HL-60 (cell line): ENCODE measurements at regions not wholly inside any gene's neighbourhood (a gene's known extent, or its start where the extent isn't known, plus 50 kb on each side); places are given as distances from the start of the nearest gene placed in this dataset.

Experiments used
- GABPA ChIP-seq: IDR thresholded peaks from 2 replicates; pipeline ENCODE4 v1.6.1; 2012; ENCODE audit warnings: low read depth
- POLR2AphosphoS5 ChIP-seq: IDR thresholded peaks from 2 replicates; pipeline ENCODE4 v1.6.1; 2012; ENCODE audit warnings: low read depth
- SPI1 ChIP-seq: IDR thresholded peaks from 2 replicates; pipeline ENCODE4 v1.6.1; 2012; ENCODE audit warnings: low read depth, mild to moderate bottlenecking, borderline replicate concordance
- TF ChIP-seq, protein P1 (sequence below): IDR thresholded peaks from one replicate; pipeline ENCODE4 v1.5.1; 2011; ENCODE audit warnings: low read length, control low read depth, inconsistent platforms; ENCODE audit not compliant: insufficient read depth
- TF ChIP-seq, protein P2 (sequence below): IDR thresholded peaks from 2 replicates; pipeline ENCODE4 v1.6.1; 2012; ENCODE audit warnings: low read depth; ENCODE audit not compliant: insufficient replicate concordance

DNA sequence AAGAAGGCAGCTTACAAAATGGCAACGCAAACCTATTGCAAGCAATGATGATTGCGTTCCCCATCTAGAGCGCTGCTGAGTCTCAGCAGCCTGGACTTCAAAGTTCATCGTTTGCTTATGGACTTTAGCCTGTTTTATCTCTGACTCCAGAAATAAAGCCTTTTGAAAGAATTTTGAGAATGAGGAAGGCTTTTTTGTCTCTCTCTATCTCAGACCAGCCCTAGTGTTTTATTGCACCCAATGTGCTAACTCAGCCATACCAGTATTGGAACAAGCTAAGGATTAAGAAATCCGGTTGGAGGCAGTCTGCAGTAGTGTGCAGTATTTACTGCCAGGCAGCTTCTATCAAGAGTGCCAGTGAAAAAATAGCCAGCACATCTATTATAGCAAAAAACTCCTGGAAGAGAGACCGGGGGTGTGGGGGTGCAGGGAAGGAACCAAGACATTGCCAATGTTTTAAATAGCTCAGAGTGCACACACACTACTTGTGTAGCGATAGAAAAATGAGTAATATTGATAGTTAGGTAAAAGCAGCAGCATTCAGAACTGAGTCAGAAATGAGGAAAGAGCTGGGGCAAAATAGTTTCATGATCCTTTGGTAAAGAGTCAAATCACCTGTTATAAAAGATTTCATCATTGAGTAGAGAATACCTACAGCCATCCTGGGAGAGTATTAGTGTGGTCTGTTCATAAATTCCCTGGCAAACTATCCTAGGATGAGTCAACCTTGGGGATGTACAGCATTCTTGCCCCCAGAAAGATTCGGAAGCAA, 219.0 kb downstream of the ZNF608 start:
- TF ChIP-seq, protein P1, sequence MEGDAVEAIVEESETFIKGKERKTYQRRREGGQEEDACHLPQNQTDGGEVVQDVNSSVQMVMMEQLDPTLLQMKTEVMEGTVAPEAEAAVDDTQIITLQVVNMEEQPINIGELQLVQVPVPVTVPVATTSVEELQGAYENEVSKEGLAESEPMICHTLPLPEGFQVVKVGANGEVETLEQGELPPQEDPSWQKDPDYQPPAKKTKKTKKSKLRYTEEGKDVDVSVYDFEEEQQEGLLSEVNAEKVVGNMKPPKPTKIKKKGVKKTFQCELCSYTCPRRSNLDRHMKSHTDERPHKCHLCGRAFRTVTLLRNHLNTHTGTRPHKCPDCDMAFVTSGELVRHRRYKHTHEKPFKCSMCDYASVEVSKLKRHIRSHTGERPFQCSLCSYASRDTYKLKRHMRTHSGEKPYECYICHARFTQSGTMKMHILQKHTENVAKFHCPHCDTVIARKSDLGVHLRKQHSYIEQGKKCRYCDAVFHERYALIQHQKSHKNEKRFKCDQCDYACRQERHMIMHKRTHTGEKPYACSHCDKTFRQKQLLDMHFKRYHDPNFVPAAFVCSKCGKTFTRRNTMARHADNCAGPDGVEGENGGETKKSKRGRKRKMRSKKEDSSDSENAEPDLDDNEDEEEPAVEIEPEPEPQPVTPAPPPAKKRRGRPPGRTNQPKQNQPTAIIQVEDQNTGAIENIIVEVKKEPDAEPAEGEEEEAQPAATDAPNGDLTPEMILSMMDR: no peak
- TF ChIP-seq SPI1 (no peak), POLR2AphosphoS5 (no peak), GABPA (no peak)
- TF ChIP-seq, protein P2, sequence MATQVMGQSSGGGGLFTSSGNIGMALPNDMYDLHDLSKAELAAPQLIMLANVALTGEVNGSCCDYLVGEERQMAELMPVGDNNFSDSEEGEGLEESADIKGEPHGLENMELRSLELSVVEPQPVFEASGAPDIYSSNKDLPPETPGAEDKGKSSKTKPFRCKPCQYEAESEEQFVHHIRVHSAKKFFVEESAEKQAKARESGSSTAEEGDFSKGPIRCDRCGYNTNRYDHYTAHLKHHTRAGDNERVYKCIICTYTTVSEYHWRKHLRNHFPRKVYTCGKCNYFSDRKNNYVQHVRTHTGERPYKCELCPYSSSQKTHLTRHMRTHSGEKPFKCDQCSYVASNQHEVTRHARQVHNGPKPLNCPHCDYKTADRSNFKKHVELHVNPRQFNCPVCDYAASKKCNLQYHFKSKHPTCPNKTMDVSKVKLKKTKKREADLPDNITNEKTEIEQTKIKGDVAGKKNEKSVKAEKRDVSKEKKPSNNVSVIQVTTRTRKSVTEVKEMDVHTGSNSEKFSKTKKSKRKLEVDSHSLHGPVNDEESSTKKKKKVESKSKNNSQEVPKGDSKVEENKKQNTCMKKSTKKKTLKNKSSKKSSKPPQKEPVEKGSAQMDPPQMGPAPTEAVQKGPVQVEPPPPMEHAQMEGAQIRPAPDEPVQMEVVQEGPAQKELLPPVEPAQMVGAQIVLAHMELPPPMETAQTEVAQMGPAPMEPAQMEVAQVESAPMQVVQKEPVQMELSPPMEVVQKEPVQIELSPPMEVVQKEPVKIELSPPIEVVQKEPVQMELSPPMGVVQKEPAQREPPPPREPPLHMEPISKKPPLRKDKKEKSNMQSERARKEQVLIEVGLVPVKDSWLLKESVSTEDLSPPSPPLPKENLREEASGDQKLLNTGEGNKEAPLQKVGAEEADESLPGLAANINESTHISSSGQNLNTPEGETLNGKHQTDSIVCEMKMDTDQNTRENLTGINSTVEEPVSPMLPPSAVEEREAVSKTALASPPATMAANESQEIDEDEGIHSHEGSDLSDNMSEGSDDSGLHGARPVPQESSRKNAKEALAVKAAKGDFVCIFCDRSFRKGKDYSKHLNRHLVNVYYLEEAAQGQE: no peak
